GM21529 (cell line): ENCODE measurements at regions not wholly inside any gene's neighbourhood (a gene's known extent, or its start where the extent isn't known, plus 50 kb on each side); places are given as distances from the start of the nearest gene placed in this dataset.

ENCODE experiments used
- ATAC-seq: cut with Tn5 transposase; IDR thresholded peaks from one replicate; pipeline ENCODE4 v1.9.1; 2021; ENCODE audit not compliant: unreplicated experiment

DNA sequence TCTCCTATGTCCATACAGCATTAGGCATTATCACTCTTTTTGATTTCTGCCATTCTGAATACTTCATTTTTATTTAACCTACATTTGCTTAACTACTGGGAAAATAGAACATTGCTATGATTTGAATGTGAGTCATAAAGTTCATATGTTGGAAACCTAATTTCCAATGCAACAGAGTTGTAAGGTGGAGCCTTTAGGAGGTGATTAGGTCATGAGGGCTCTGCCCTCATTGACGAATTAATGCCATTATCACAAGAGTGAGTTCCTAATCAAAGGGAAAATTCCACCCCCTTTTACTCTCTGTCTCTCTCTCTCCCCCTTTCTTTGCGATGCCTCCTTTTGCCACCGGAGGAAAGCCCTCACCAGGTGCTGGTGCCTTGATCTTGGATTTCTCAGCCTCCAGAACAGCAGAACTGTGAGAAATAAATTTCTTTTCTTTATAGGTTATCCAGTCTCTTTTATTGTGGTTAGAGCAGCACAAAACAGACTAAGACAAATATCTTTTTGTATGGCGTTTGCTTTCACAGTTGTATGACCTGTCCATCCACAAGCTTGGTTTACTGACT lies 180.1 kb upstream of the ARID2 start:
- ATAC-seq = no peak

- ATAC-seq = no peak
These were observed 176.3 kb upstream of the ARID2 start for GRCh38 chr12:45553204-45553603.

DNA sequence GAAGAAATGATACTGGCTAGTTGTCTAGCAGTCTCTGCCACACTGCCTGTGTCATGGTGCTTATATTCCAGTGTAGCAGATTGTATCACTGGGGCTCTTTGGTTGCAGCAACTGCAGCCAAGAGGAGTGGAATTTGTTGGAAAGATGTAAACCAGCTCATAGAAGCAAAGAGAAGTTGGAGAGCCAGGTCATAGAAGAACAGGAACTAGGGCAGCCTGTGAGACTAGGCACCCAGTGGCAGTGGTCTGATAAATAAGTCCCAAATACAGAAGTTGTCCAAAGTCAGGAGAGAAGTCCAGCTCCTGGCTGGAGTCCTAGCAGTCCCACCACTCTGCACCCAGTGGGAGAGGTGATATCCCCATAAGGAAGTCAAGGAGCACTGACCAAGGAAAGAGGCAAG lies 172.5 kb upstream of the ARID2 start:
- no peak for ATAC-seq

GRCh38 chr12:45558353-45558752 lies 171.2 kb upstream of the ARID2 start:
- ATAC-seq = no peak

GRCh38 chr12:45559537-45559936 lies 170.0 kb upstream of the ARID2 start:
- no peak for ATAC-seq

DNA sequence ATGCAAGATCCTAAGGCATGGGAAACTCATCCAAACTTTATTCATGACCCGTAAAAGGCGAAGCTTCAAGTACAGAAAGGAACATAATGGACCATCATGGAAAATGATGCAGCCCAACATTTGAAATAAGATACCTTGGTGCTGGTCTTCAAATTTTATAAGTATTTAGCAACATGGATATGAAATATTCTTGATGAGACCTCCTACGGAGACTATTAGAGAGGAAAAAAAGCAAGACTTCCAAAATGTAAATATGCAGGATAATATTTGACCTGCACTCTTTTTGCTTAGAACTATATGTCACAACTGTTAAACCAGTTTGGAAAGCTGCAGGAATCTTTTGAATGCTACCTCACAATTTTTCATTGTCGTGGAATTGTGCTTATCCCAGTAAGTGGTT lies 168.8 kb upstream of the ARID2 start:
- no peak for ATAC-seq

- ATAC-seq = no peak
These were observed 168.0 kb upstream of the ARID2 start for GRCh38 chr12:45561488-45561887.

- no peak for ATAC-seq
These were observed 163.9 kb upstream of the ARID2 start for GRCh38 chr12:45565590-45565989.

GRCh38 chr12:45566257-45566656 lies 163.2 kb upstream of the ARID2 start:
- no peak for ATAC-seq

DNA sequence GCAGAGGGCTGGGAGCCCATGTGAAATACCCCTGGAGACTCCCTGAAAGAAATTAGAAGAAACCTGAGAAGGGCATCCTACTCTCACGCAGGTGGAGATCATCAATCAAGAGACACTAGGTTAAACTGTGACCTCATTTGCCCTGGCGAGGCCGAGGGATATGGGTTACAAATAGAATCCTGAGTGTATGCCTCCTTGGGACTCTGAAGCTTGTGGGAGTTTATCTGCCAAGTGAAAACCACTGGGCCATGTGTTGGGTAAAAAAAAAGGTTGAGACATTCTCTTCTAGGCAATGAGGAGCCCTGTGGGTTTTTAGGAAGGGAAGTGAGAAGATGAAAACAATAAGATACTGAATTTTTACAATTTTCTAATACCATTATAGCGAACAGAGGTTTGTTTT lies 160.7 kb upstream of the ARID2 start:
- no peak for ATAC-seq

DNA sequence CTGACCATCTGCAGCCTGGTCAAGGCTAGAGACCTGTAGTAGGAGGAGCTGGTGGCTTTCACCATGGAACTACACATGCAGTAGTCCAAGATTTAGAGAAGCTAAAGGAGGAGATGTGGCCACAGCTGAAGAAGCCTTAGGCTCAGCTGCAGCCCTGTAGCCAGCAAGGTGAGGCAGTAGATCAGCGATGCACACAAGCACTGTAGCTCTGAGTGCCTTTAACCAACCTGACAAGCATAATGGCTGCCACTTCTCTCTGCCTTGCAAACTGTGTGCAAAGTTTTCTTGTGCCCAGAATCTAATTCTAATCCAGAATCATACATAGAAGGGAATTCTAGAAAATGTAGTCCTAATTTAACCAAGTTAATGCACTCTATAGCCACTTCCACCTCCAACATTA lies 159.0 kb upstream of the ARID2 start:
- ATAC-seq = no peak

- ATAC-seq = no peak
These were observed 157.4 kb upstream of the ARID2 start for GRCh38 chr12:45572114-45572513.

- peak; percentile 41 for ATAC-seq
These were observed 154.1 kb upstream of the ARID2 start for GRCh38 chr12:45575417-45575816.

- ATAC-seq = peak; percentile 75
These were observed 153.6 kb upstream of the ARID2 start for GRCh38 chr12:45575823-45576475.

- ATAC-seq = peak; percentile 40
These were observed 151.6 kb upstream of the ARID2 start for GRCh38 chr12:45577844-45578399.

GRCh38 chr12:45580356-45580969 lies 149.0 kb upstream of the ARID2 start:
- no peak for ATAC-seq

GRCh38 chr12:45581112-45581511 lies 148.4 kb upstream of the ARID2 start:
- no peak for ATAC-seq

DNA sequence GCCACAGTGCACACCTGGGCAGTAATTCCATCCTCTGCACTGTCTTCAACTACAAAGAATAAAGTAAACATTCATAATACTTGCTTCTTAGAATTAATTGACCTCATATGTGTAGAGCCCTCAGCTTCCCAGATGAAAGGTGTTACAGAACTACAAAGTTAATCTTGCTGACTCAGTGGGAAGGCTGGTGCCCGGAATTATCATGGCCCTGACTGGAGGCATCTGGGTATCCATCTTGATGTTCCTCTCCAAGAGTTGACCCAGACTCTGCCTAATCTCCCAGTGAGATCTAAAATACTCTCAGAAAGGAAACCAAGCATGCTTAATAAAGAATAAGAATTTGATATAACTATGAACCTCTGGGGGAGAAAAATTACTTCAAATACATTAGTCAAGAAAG lies 147.0 kb upstream of the ARID2 start:
- ATAC-seq = no peak

DNA sequence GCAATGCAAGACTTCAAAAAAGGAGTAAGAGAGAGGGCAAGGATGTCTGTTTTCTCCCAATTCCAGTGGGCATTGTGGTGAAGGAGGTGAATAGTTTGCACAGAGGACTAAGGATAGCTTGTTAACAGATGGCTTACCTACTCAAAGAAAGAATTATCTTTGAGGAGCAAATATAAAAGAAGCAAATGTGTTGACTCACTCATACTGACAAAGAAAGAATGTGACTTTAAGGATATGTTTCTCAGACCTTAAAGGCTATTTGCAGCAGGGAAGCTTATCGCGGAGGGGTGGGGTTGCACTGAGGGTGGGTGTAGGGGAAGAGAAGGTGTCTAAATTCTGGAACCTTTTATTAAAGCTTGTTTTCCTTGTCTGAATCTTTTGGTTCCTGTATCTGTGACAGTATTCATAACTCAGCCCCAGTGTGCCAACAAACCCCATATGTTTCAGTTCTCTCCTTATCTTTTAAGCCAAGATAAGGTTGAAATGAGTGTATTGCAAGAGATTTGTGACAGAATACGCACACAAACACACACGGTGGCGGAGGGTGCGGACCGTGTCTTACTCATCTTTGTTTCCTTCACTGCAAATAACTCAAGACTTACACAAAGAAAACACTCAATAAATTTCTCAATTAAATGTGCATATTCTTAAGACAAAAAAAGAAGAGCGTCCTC lies 146.4 kb upstream of the ARID2 start:
- ATAC-seq = no peak

GRCh38 chr12:45584336-45584735 lies 145.2 kb upstream of the ARID2 start:
- ATAC-seq = no peak

GRCh38 chr12:45585522-45586230 lies 143.8 kb upstream of the ARID2 start:
- ATAC-seq = no peak
